Endothelial cell of umbilical vein (primary cell): ENCODE measurements at regions not wholly inside any gene's neighbourhood (a gene's known extent, or its start where the extent isn't known, plus 50 kb on each side); places are given as distances from the start of the nearest gene placed in this dataset.

Experiments
- BruUV-seq: library from RNA; stranded (reverse); fragments of 400-500 nt; replicated peaks from 2 replicates; lab custom pipeline; 2021; lab: Mats Ljungman, UMichigan
- CTCF ChIA-PET: fragments of 300-600, 350-600 bp; sonication (Branson Sonifier 250); formaldehyde crosslinking; loops from one replicate; lab custom pipeline; 2021; ENCODE audit warnings: antibody characterized with exemption, inconsistent platforms; lab: Charles Lee
- POLR2A ChIA-PET: fragments of 300-600, 350-600 bp; sonication (Branson Sonifier 250); formaldehyde crosslinking; loops from one replicate; lab custom pipeline; 2021; ENCODE audit warnings: antibody characterized with exemption, inconsistent platforms; lab: Charles Lee
- DNase-seq: peaks from one replicate; pipeline ENCODE4 v3.0.0-alpha.2; 2011; ENCODE audit warnings: low read depth, low spot score
- FAIRE-seq: peaks from 2 replicates; lab custom pipeline; 2011; peaks lifted over from hg19 to GRCh38; lab: Jason Lieb, UNC
- H2AFZ ChIP-seq: 2 replicates; pipeline ENCODE4 v1.6.0; 2012; ENCODE audit warnings: low read depth, low read length, control low read depth, inconsistent platforms
- H3K27ac ChIP-seq: 2 replicates; pipeline ENCODE4 v1.5.1; 2011; ENCODE audit warnings: low read depth, mild to moderate bottlenecking, control low read depth, low read length, moderate library complexity; ENCODE audit not compliant: insufficient read depth
- H3K27me3 ChIP-seq, 2 experiments: 2 replicates each; pipeline versions ENCODE4 v1.6.0 to v1.6.1; 2011; ENCODE audit warnings: low read length in 2 of 2, mixed read lengths in 1 of 2; ENCODE audit not compliant: control insufficient read depth in 2 of 2, insufficient read depth in 2 of 2
- H3K36me3 ChIP-seq, 2 experiments: 2 replicates in 1 of 2; 3 replicates in 1 of 2; pipeline ENCODE4 v1.5.1; 2011; ENCODE audit warnings: low read length in 2 of 2, mild to moderate bottlenecking in 1 of 2, moderate library complexity in 1 of 2; ENCODE audit not compliant: control insufficient read depth in 2 of 2, insufficient read depth in 2 of 2; ENCODE audit errors: extremely low read depth in 1 of 2
- H3K4me1 ChIP-seq: 3 replicates; pipeline ENCODE4 v1.5.1; 2011; ENCODE audit warnings: mild to moderate bottlenecking, low read length; ENCODE audit not compliant: control insufficient read depth, insufficient read depth; ENCODE audit errors: extremely low read depth
- H3K4me2 ChIP-seq: 2 replicates; pipeline ENCODE4 v1.6.1; 2011; ENCODE audit warnings: low read length, control low read depth, mixed read lengths; ENCODE audit not compliant: insufficient read depth
- H3K4me3 ChIP-seq, 3 experiments: fragments of 200-600 bp in 1 of 3; sonication (generic), shearing (Covaris generic) in 1 of 3; replicated peaks in 1 of 3; 2 replicates each; pipeline ENCODE4 v1.5.1; 2011 to 2016; ENCODE audit warnings: control low read depth in 3 of 3, low read length in 3 of 3, mild to moderate bottlenecking in 2 of 3, inconsistent platforms in 1 of 3, low read depth in 1 of 3, moderate library complexity in 1 of 3; ENCODE audit not compliant: insufficient read depth in 1 of 3
- H3K79me2 ChIP-seq: 2 replicates; pipeline ENCODE4 v1.6.0; 2012; ENCODE audit warnings: low read length, inconsistent platforms; ENCODE audit not compliant: control insufficient read depth, insufficient read depth
- H3K9ac ChIP-seq: replicated peaks from 2 replicates; pipeline ENCODE3; 2011; ENCODE audit warnings: low read length, control low read depth; ENCODE audit not compliant: insufficient read depth; ENCODE audit errors: extremely low read depth
- H3K9me1 ChIP-seq: replicated peaks from 3 replicates; pipeline ENCODE4 v1.6.0; 2011; ENCODE audit warnings: mild to moderate bottlenecking, low read length; ENCODE audit not compliant: control insufficient read depth, insufficient read depth; ENCODE audit errors: extremely low read depth
- H3K9me3 ChIP-seq: replicated peaks from 2 replicates; pipeline ENCODE4 v1.5.1; 2012; ENCODE audit warnings: low read length, inconsistent platforms; ENCODE audit not compliant: control insufficient read depth, insufficient read depth
- H4K20me1 ChIP-seq: replicated peaks from 2 replicates; pipeline ENCODE3; 2011; ENCODE audit warnings: mild to moderate bottlenecking, low read length; ENCODE audit not compliant: control insufficient read depth, insufficient read depth; ENCODE audit errors: extremely low read depth
- CTCF ChIP-seq, 2 donors: IDR thresholded peaks; 1 replicate in 1 of 2; 2 replicates in 1 of 2; pipeline ENCODE4 v1.5.1; 2011; ENCODE audit warnings: low read length in 2 of 2, mild to moderate bottlenecking in 2 of 2, moderate library complexity in 2 of 2, control low read depth in 1 of 2, inconsistent platforms in 1 of 2, low read depth in 1 of 2; ENCODE audit not compliant: insufficient read depth in 1 of 2; ENCODE audit errors: extremely low read depth in 1 of 2
- EZH2 ChIP-seq: IDR thresholded peaks from 2 replicates; pipeline ENCODE4 v1.6.1; 2012; ENCODE audit warnings: borderline replicate concordance, low read depth, mild to moderate bottlenecking, moderate library complexity, low read length, inconsistent platforms; ENCODE audit not compliant: severe bottlenecking
- FOS ChIP-seq: IDR thresholded peaks from 2 replicates; pipeline ENCODE4 v1.6.1; 2011; ENCODE audit warnings: mild to moderate bottlenecking, low read length, moderate library complexity, borderline replicate concordance; ENCODE audit not compliant: insufficient read depth
- GATA2 ChIP-seq: IDR thresholded peaks from 2 replicates; pipeline ENCODE4 v1.7.0; 2011; ENCODE audit warnings: low read depth, mild to moderate bottlenecking, moderate library complexity, mixed read lengths, low read length; ENCODE audit not compliant: insufficient read length, insufficient read depth
- JUN ChIP-seq: IDR thresholded peaks from 2 replicates; pipeline ENCODE4 v1.6.1; 2011; ENCODE audit warnings: borderline replicate concordance, low read depth; ENCODE audit not compliant: insufficient read length, insufficient read depth
- MAX ChIP-seq: IDR thresholded peaks from 2 replicates; pipeline ENCODE4 v1.6.1; 2011; ENCODE audit not compliant: insufficient read depth, insufficient read length
- MYC ChIP-seq: IDR thresholded peaks from one replicate; pipeline ENCODE4 v1.6.1; 2011; ENCODE audit warnings: mild to moderate bottlenecking, low read depth, low read length
- POLR2A ChIP-seq: IDR thresholded peaks from 2 replicates; pipeline ENCODE4 v1.6.1; 2012; ENCODE audit warnings: low read depth, mild to moderate bottlenecking, control low read depth, low read length
- POLR2AphosphoS5 ChIP-seq: IDR thresholded peaks from 2 replicates; pipeline ENCODE4 v1.6.1; 2012; ENCODE audit warnings: low read depth, mild to moderate bottlenecking, control low read depth, low read length, moderate library complexity; ENCODE audit not compliant: insufficient read depth
- dilution Hi-C: fragments of 300-500 bp; cut with MboI; formaldehyde crosslinking; loops from one replicate; pipeline ENCODE4 v1.15.0; 2019; ENCODE audit warnings: low sequenced_read_pairs; ENCODE audit not compliant: extremely low pct_ligation_motif_present
- intact Hi-C: fragments of 100-400 bp; cut with micrococcal nuclease; formaldehyde crosslinking; loops from one replicate; pipeline ENCODE4 v1.10.0; 2022

GRCh38 chr16:54647216-54647615, 283.4 kb upstream of the IRX5 start:
- Histone ChIP-seq H3K36me3 (no peaks in the 10 kb centered on the region), H3K79me2 (no peaks in the 10 kb centered on the region), H4K20me1 (no peaks in the 10 kb centered on the region), H3K27ac (no peak overlapping the region), H3K4me2 (no peak overlapping the region), H3K9me1 (no peaks in the 10 kb centered on the region), H2AFZ (no peak overlapping the region), H3K9ac (no peak overlapping the region), H3K4me1 (no peaks in the 10 kb centered on the region), H3K27me3 (no peaks in the 10 kb centered on the region), H3K9me3 (no peaks in the 10 kb centered on the region), H3K4me3 (no peak overlapping the region)
- CTCF ChIA-PET, result no interaction called here
- DNase-seq, result no peak
- no TSS peak for BruUV-seq
- intact Hi-C loops (no loop called here), dilution Hi-C loops (no loop called here)
- POLR2A ChIA-PET, result no interaction called here
- FAIRE-seq, result no peak
- no peak for TF ChIP-seq POLR2A

GRCh38 chr16:54645345-54645744, 285.3 kb upstream of the IRX5 start:
- ChIA-PET POLR2A (no interaction called here), CTCF (no interaction called here)
- no peaks in the 10 kb centered on the region for H4K20me1 ChIP-seq
- no peaks in the 10 kb centered on the region for H3K79me2 ChIP-seq
- no TSS peak for BruUV-seq
- no peaks in the 10 kb centered on the region for H3K4me1 ChIP-seq
- intact Hi-C loops, result no loop called here
- no peak for TF ChIP-seq POLR2AphosphoS5
- TF ChIP-seq FOS, result no peak
- TF ChIP-seq CTCF (IDR thresholded peaks at IDR 0.05; ENCODE audit: extremely low read depth in 1 of 2, insufficient read depth in 1 of 2, low read depth in 1 of 2, low read length in 2 of 2), result no peak
- no peak for TF ChIP-seq MAX
- TF ChIP-seq EZH2, result no peak
- no peak for TF ChIP-seq JUN
- no peak for TF ChIP-seq POLR2A
- TF ChIP-seq GATA2, result no peak
- no peak for TF ChIP-seq MYC
- dilution Hi-C loops, result no loop called here
- no peaks in the 10 kb centered on the region for H3K27me3 ChIP-seq
- no peak overlapping the region for H3K9ac ChIP-seq
- no peaks in the 10 kb centered on the region for H3K36me3 ChIP-seq
- FAIRE-seq (no peak), DNase-seq (no peak)
- no peak overlapping the region for H2AFZ ChIP-seq
- no peak overlapping the region for H3K27ac ChIP-seq
- no peak overlapping the region for H3K4me2 ChIP-seq
- no peak overlapping the region for H3K4me3 ChIP-seq
- H3K9me1 ChIP-seq, result no peaks in the 10 kb centered on the region
- no peaks in the 10 kb centered on the region for H3K9me3 ChIP-seq
